H1 (cell line): ENCODE measurements at regions not wholly inside any gene's neighbourhood (a gene's known extent, or its start where the extent isn't known, plus 50 kb on each side); places are given as distances from the start of the nearest gene placed in this dataset.

ENCODE experiments used
- CHD2 ChIP-seq: IDR thresholded peaks from 2 replicates; pipeline ENCODE4 v1.6.1; 2012; ENCODE audit warnings: low read length, improper control_type of control experiment
- CTCF ChIP-seq, 3 experiments: IDR thresholded peaks; 1 replicate in 2 of 3; 2 replicates in 1 of 3; pipeline versions ENCODE4 v1.5.1 to v1.6.1; 2011; ENCODE audit warnings: low read length in 3 of 3, mild to moderate bottlenecking in 3 of 3, inconsistent platforms in 2 of 3, low read depth in 1 of 3, moderate library complexity in 1 of 3; ENCODE audit not compliant: insufficient read depth in 1 of 3; ENCODE audit errors: control extremely low read depth in 1 of 3
- EP300 ChIP-seq, 2 experiments: IDR thresholded peaks; 1 replicate in 1 of 2; 2 replicates in 1 of 2; pipeline ENCODE4 v1.6.1; 2011 to 2012; ENCODE audit warnings: low read depth in 2 of 2, low read length in 2 of 2, mild to moderate bottlenecking in 2 of 2, borderline replicate concordance in 1 of 2, inconsistent platforms in 1 of 2, moderate library complexity in 1 of 2
- GABPA ChIP-seq: IDR thresholded peaks from 2 replicates; pipeline ENCODE4 v1.6.1; 2011; ENCODE audit warnings: mild to moderate bottlenecking, low read length, moderate library complexity, borderline replicate concordance; ENCODE audit not compliant: insufficient read depth
- HDAC2 ChIP-seq, 2 experiments: fragments of 300-600 bp in 1 of 2; sonication (generic) in 1 of 2; IDR thresholded peaks; 2 replicates each; pipeline ENCODE4 v1.6.1; 2011 to 2012; ENCODE audit warnings: low read depth in 2 of 2, low read length in 2 of 2, mild to moderate bottlenecking in 2 of 2, moderate library complexity in 2 of 2, borderline replicate concordance in 1 of 2, inconsistent platforms in 1 of 2
- POLR2A ChIP-seq, 2 experiments: IDR thresholded peaks; 1 replicate in 1 of 2; 2 replicates in 1 of 2; pipeline ENCODE4 v1.6.1; 2011; ENCODE audit warnings: low read depth in 2 of 2, low read length in 2 of 2, mild to moderate bottlenecking in 2 of 2; ENCODE audit errors: control extremely low read depth in 1 of 2
- SIN3A ChIP-seq, 2 experiments: IDR thresholded peaks in 1 of 2; conservative IDR thresholded peaks in 1 of 2; 2 replicates each; pipeline ENCODE4 v1.6.1; 2011 to 2012; ENCODE audit warnings: low read length in 2 of 2, improper control_type of control experiment in 1 of 2, low read depth in 1 of 2, mild to moderate bottlenecking in 1 of 2
- SP1 ChIP-seq: IDR thresholded peaks from 2 replicates; pipeline ENCODE4 v1.6.1; 2011; ENCODE audit warnings: low read depth, low read length

DNA sequence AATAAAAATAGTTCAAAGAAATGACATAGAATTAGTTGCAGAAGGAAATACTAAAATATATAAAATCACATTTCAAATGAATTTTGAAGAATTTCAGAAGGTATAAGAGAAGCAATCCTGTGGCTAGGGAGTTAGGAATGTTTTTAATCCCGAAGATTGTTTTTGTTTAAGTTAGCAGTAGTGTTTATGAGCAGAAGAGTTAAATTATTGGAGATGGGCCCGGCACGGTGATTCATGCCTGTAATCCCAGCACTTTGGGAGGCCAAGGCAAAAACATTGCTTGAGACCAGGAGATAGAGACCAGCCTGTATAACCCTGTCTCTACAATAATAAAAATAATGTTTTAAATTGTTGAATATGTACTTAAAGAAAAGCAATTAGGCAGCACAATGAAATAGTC is 432.5 kb downstream of the MFSD1 start:
- TF ChIP-seq SP1 = no peak
- TF ChIP-seq SIN3A (conservative IDR thresholded peaks at IDR 0.05 in 1 of 2, IDR thresholded peaks at IDR 0.05 in 1 of 2; ENCODE audit: low read depth in 1 of 2, low read length in 2 of 2) = no peak
- TF ChIP-seq GABPA = no peak
- TF ChIP-seq EP300 (IDR thresholded peaks at IDR 0.05; ENCODE audit: borderline replicate concordance in 1 of 2, low read depth in 2 of 2, low read length in 2 of 2) = no peak
- TF ChIP-seq POLR2A (IDR thresholded peaks at IDR 0.05; ENCODE audit: control extremely low read depth in 1 of 2, low read depth in 2 of 2, low read length in 2 of 2) = no peak
- no peak for TF ChIP-seq HDAC2 (IDR thresholded peaks at IDR 0.05; ENCODE audit: borderline replicate concordance in 1 of 2, low read depth in 2 of 2, low read length in 2 of 2)
- TF ChIP-seq CTCF (IDR thresholded peaks at IDR 0.05; ENCODE audit: control extremely low read depth in 1 of 3, insufficient read depth in 1 of 3, low read depth in 1 of 3, low read length in 3 of 3) = no peak
- no peak for TF ChIP-seq CHD2
